Liver (tissue), 7 donors: ENCODE measurements at regions not wholly inside any gene's neighbourhood (a gene's known extent, or its start where the extent isn't known, plus 50 kb on each side); places are given as distances from the start of the nearest gene placed in this dataset.

Experiments used
- DNase-seq: peaks from one replicate; pipeline ENCODE4 v3.0.0-alpha.2; 2017; ENCODE audit warnings: low spot score
- H3K27ac ChIP-seq, 2 donors: one replicate each; pipeline ENCODE4 v1.7.0; 2013; ENCODE audit warnings: inconsistent platforms in 2 of 2, low read length in 2 of 2, control low read depth in 1 of 2, low read depth in 1 of 2, mild to moderate bottlenecking in 1 of 2
- H3K27me3 ChIP-seq, 4 donors: one replicate each; pipeline versions ENCODE4 v1.6.1 to v1.7.0; 2013; ENCODE audit warnings: low read length in 3 of 4, inconsistent platforms in 1 of 4, mild to moderate bottlenecking in 1 of 4, moderate library complexity in 1 of 4; ENCODE audit not compliant: control insufficient read depth in 4 of 4, insufficient read depth in 4 of 4
- H3K36me3 ChIP-seq, 4 donors: one replicate each; pipeline versions ENCODE4 v1.6.1 to v1.7.0; 2013; ENCODE audit warnings: low read length in 3 of 4, mild to moderate bottlenecking in 3 of 4, low read depth in 1 of 4, moderate library complexity in 1 of 4; ENCODE audit not compliant: control insufficient read depth in 4 of 4, insufficient read depth in 3 of 4
- H3K4me1 ChIP-seq, 4 donors: one replicate each; pipeline versions ENCODE4 v1.6.1 to v1.7.0; 2013; ENCODE audit warnings: low read length in 3 of 4, mild to moderate bottlenecking in 3 of 4, moderate library complexity in 1 of 4; ENCODE audit not compliant: control insufficient read depth in 4 of 4, insufficient read depth in 4 of 4
- H3K4me3 ChIP-seq, 3 donors: one replicate each; pipeline versions ENCODE4 v1.6.1 to v1.7.0; 2013; ENCODE audit warnings: low read length in 3 of 3, control low read depth in 1 of 3, low read depth in 1 of 3, mild to moderate bottlenecking in 1 of 3
- H3K9ac ChIP-seq, 2 donors: one replicate each; pipeline ENCODE4 v1.7.0; 2013; ENCODE audit warnings: low read length in 2 of 2, mild to moderate bottlenecking in 2 of 2, moderate library complexity in 2 of 2, control low read depth in 1 of 2, low read depth in 1 of 2
- H3K9me3 ChIP-seq, 4 donors: one replicate each; pipeline versions ENCODE4 v1.6.1 to v1.7.0; 2013; ENCODE audit warnings: low read length in 3 of 4; ENCODE audit not compliant: control insufficient read depth in 4 of 4
- CTCF ChIP-seq: fragments of 150-350 bp; IDR thresholded peaks from 2 replicates; pipeline ENCODE4 v1.5.1; 2017; ENCODE audit warnings: improper control_type of control experiment, low read depth, low read length; ENCODE audit not compliant: missing input control
- FOXA2 ChIP-seq: IDR thresholded peaks from 2 replicates; pipeline ENCODE4 v1.6.1; 2016; ENCODE audit warnings: antibody characterized with exemption
- HNF4A ChIP-seq, 2 donors: conservative IDR thresholded peaks; 2 replicates each; pipeline ENCODE4 v1.6.1; 2016; ENCODE audit warnings: antibody characterized with exemption in 2 of 2, mild to moderate bottlenecking in 2 of 2
- HNF4G ChIP-seq: IDR thresholded peaks from 2 replicates; pipeline ENCODE4 v1.6.1; 2016; ENCODE audit warnings: antibody characterized with exemption
- JUND ChIP-seq, 2 donors: IDR thresholded peaks; 2 replicates each; pipeline ENCODE4 v1.6.1; 2016; ENCODE audit warnings: antibody characterized with exemption in 2 of 2
- MAX ChIP-seq: IDR thresholded peaks from 2 replicates; pipeline ENCODE4 v1.6.1; 2016; ENCODE audit warnings: antibody characterized with exemption
- REST ChIP-seq: IDR thresholded peaks from 2 replicates; pipeline ENCODE4 v1.6.1; 2016; ENCODE audit warnings: antibody characterized with exemption, mild to moderate bottlenecking
- RXRA ChIP-seq, 2 donors: IDR thresholded peaks; 2 replicates each; pipeline ENCODE4 v1.6.1; 2017 to 2018; ENCODE audit warnings: antibody characterized with exemption in 2 of 2, mild to moderate bottlenecking in 1 of 2
- TAF1 ChIP-seq: conservative IDR thresholded peaks from 2 replicates; pipeline ENCODE4 v1.6.1; 2016; ENCODE audit warnings: antibody characterized with exemption, mild to moderate bottlenecking
- YY1 ChIP-seq: IDR thresholded peaks from 2 replicates; pipeline ENCODE4 v1.6.1; 2016; ENCODE audit warnings: antibody characterized with exemption, mild to moderate bottlenecking
- TF ChIP-seq, protein P1 (sequence below): IDR thresholded peaks from 2 replicates; pipeline ENCODE4 v1.6.1; 2016; ENCODE audit warnings: antibody characterized with exemption
- donor health status: healthy.
- donor health status: healthy.
- donor health status: healthy.
- donor health status: healthy.

DNA sequence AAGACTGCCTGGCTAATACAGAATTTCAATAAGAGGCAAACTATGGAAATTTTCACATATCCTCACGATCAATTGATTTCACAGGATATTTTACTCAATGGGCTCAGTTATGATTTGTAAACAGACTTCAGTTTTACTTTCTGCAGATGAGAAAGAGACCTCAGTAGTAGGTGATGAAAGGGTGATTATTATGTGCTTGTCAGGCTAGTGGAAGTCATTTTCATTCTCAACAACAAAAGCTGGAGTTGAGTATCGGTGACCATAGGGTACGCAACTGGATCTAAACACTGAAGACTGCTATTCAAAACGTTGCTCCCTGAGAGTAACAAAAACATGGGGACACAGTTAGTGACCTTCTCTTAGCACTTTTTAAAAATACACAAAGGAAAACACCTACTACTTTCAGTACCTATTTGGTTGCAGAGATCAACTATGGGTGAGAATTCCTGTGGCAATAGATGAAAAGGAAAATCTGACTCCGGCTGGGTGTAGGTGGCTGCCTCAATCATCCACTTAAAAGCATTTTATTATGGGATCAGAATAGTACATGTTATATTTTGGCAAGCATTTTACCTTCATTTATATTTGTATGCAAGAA is 126.2 kb upstream of the VRK2 start (continued):
- TF ChIP-seq, protein P1, sequence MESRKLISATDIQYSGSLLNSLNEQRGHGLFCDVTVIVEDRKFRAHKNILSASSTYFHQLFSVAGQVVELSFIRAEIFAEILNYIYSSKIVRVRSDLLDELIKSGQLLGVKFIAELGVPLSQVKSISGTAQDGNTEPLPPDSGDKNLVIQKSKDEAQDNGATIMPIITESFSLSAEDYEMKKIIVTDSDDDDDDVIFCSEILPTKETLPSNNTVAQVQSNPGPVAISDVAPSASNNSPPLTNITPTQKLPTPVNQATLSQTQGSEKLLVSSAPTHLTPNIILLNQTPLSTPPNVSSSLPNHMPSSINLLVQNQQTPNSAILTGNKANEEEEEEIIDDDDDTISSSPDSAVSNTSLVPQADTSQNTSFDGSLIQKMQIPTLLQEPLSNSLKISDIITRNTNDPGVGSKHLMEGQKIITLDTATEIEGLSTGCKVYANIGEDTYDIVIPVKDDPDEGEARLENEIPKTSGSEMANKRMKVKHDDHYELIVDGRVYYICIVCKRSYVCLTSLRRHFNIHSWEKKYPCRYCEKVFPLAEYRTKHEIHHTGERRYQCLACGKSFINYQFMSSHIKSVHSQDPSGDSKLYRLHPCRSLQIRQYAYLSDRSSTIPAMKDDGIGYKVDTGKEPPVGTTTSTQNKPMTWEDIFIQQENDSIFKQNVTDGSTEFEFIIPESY: no peak

GRCh38 chr2:57934659-57935058 is 111.9 kb upstream of the VRK2 start:
- Histone ChIP-seq H3K9me3 (peaks cover 0 to 11% (median 3%) of the 10 kb centered on the region in 4 donors), H3K27me3 (no peaks in the 10 kb centered on the region), H3K36me3 (no peaks in the 10 kb centered on the region), H3K27ac (no peak overlapping the region), H3K4me1 (no peaks in the 10 kb centered on the region), H3K9ac (no peak overlapping the region), H3K4me3 (no peak overlapping the region)
- no peak for TF ChIP-seq HNF4G
- TF ChIP-seq FOXA2: no peak
- TF ChIP-seq RXRA (IDR thresholded peaks at IDR 0.05): no peak
- no peak for TF ChIP-seq YY1
- TF ChIP-seq, protein P1: no peak
- no peak for TF ChIP-seq JUND (IDR thresholded peaks at IDR 0.05)
- no peak for TF ChIP-seq MAX
- no peak for TF ChIP-seq REST
- TF ChIP-seq TAF1: no peak
- TF ChIP-seq CTCF: no peak
- TF ChIP-seq HNF4A (conservative IDR thresholded peaks at IDR 0.05): no peak
- no peak for DNase-seq
